GM21576 (cell line): ENCODE measurements at regions not wholly inside any gene's neighbourhood (a gene's known extent, or its start where the extent isn't known, plus 50 kb on each side); places are given as distances from the start of the nearest gene placed in this dataset.

ENCODE experiments used
- ATAC-seq: cut with Tn5 transposase; IDR thresholded peaks from one replicate; pipeline ENCODE4 v1.9.1; 2021; ENCODE audit warnings: mild to moderate bottlenecking, moderate library complexity; ENCODE audit not compliant: unreplicated experiment

GRCh38 chr2:7666596-7667259, 749.5 kb downstream of the RNF144A start:
- no peak for ATAC-seq

- ATAC-seq, result no peak
Measured at GRCh38 chr2:7667260-7667757, 750.1 kb downstream of the RNF144A start.

- no peak for ATAC-seq
Measured at GRCh38 chr2:7670905-7671641, 753.9 kb downstream of the RNF144A start.

GRCh38 chr2:7672027-7672684, 754.9 kb downstream of the RNF144A start:
- ATAC-seq, result no peak

- ATAC-seq, result no peak
Measured at GRCh38 chr2:7672685-7673071, 755.5 kb downstream of the RNF144A start.

GRCh38 chr2:7673101-7673500, 755.9 kb downstream of the RNF144A start:
- no peak for ATAC-seq

GRCh38 chr2:7673853-7674252, 756.6 kb downstream of the RNF144A start:
- no peak for ATAC-seq

- no peak for ATAC-seq
Measured at GRCh38 chr2:7674606-7675005, 757.4 kb downstream of the RNF144A start.

GRCh38 chr2:7676714-7677113, 759.5 kb downstream of the RNF144A start:
- no peak for ATAC-seq

GRCh38 chr2:7681881-7682461, 764.8 kb downstream of the RNF144A start:
- no peak for ATAC-seq

- ATAC-seq, result no peak
Measured at GRCh38 chr2:7683196-7683595, 766.0 kb downstream of the RNF144A start.

- ATAC-seq, result no peak
Measured at GRCh38 chr2:7683708-7684107, 766.5 kb downstream of the RNF144A start.

- ATAC-seq, result no peak
Measured at GRCh38 chr2:7685342-7686015, 768.3 kb downstream of the RNF144A start.

- ATAC-seq, result no peak
Measured at GRCh38 chr2:7686016-7686385, 768.8 kb downstream of the RNF144A start.

- ATAC-seq, result no peak
Measured at GRCh38 chr2:7691961-7692656, 774.9 kb downstream of the RNF144A start.

- ATAC-seq, result no peak
Measured at GRCh38 chr2:7692657-7693161, 775.5 kb downstream of the RNF144A start.

- ATAC-seq, result no peak
Measured at GRCh38 chr2:7693246-7694075, 776.2 kb downstream of the RNF144A start.

- no peak for ATAC-seq
Measured at GRCh38 chr2:7694076-7694985, 777.1 kb downstream of the RNF144A start.
